Stimulated activated CD8-positive, alpha-beta memory T cell treated with anti-CD3 and anti-CD28 coated beads, Interleukin-7, amount 100 ng/mL, for 24 hours (primary cell): ENCODE measurements at regions not wholly inside any gene's neighbourhood (a gene's known extent, or its start where the extent isn't known, plus 50 kb on each side); places are given as distances from the start of the nearest gene placed in this dataset.
"Not testable (repeated sequence)": the region's sequence is repeated elsewhere in the genome, so short reads cannot be mapped to it uniquely, and the experiment has no call there.

Source experiments
- DNase-seq: peaks from one replicate; pipeline ENCODE4 v3.0.0-alpha.2; 2020; ENCODE audit warnings: low read depth

GRCh38 chrX:45811326-45811725 lies 610.6 kb upstream of the DIPK2B start:
- DNase-seq: no peak

- no peak for DNase-seq
Measured at GRCh38 chrX:45807572-45808425, 607.1 kb upstream of the DIPK2B start.

GRCh38 chrX:45806410-45807121 lies 605.9 kb upstream of the DIPK2B start:
- no peak for DNase-seq

GRCh38 chrX:45804276-45804675 lies 603.6 kb upstream of the DIPK2B start:
- DNase-seq: no peak

- DNase-seq: no peak
Measured at GRCh38 chrX:45803383-45803921, 602.8 kb upstream of the DIPK2B start.

GRCh38 chrX:45801554-45801953 lies 600.9 kb upstream of the DIPK2B start:
- DNase-seq: no peak

- not testable (repeated sequence) for DNase-seq
Measured at GRCh38 chrX:45800746-45801453, 600.2 kb upstream of the DIPK2B start.

- no peak for DNase-seq
Measured at GRCh38 chrX:45799576-45799975, 598.9 kb upstream of the DIPK2B start.

GRCh38 chrX:45795546-45795945 lies 594.9 kb upstream of the DIPK2B start:
- DNase-seq: no peak

GRCh38 chrX:45794995-45795337 lies 594.3 kb upstream of the DIPK2B start:
- DNase-seq: no peak

- no peak for DNase-seq
Measured at GRCh38 chrX:45794323-45794994, 593.8 kb upstream of the DIPK2B start.

GRCh38 chrX:45788941-45789348 lies 588.3 kb upstream of the DIPK2B start:
- DNase-seq: no peak

- no peak for DNase-seq
Measured at GRCh38 chrX:45788315-45788714, 587.6 kb upstream of the DIPK2B start.

- no peak for DNase-seq
Measured at GRCh38 chrX:45784590-45784989, 583.9 kb upstream of the DIPK2B start.

GRCh38 chrX:45783002-45783401 lies 582.3 kb upstream of the DIPK2B start:
- no peak for DNase-seq

GRCh38 chrX:45781901-45782553 lies 581.4 kb upstream of the DIPK2B start:
- DNase-seq: no peak

- DNase-seq: no peak
Measured at GRCh38 chrX:45778616-45779015, 577.9 kb upstream of the DIPK2B start.

- no peak for DNase-seq
Measured at GRCh38 chrX:45777366-45777765, 576.7 kb upstream of the DIPK2B start.

GRCh38 chrX:45775468-45775867 lies 574.8 kb upstream of the DIPK2B start:
- no peak for DNase-seq

- DNase-seq: no peak
Measured at GRCh38 chrX:45774961-45775360, 574.3 kb upstream of the DIPK2B start.

GRCh38 chrX:45773572-45773971 lies 572.9 kb upstream of the DIPK2B start:
- no peak for DNase-seq
